ENCODE measurements at regions not wholly inside any gene's neighbourhood (a gene's known extent, or its start where the extent isn't known, plus 50 kb on each side); places are given as distances from the start of the nearest gene placed in this dataset.

- intact Hi-C loops (cut with micrococcal nuclease), result no loop called here
- DNase-seq, result no peak
- Mint-ChIP-seq H3K9me3 (no peaks in the 10 kb centered on the region), H3K27me3 (peaks cover 6% of the 10 kb centered on the region), H3K4me3 (no peak overlapping the region), H3K27ac (no peak overlapping the region), H3K4me1 (no peaks in the 10 kb centered on the region), H3K36me3 (ENCODE audit: low read depth) (no peaks in the 10 kb centered on the region)
Observed at GRCh38 chr17:36743130-36743529, 141.7 kb downstream of the MRM1 start.

- Mint-ChIP-seq H3K9me3 (no peaks in the 10 kb centered on the region), H3K27me3 (peaks cover 6% of the 10 kb centered on the region), H3K4me1 (no peaks in the 10 kb centered on the region), H3K36me3 (ENCODE audit: low read depth) (no peaks in the 10 kb centered on the region), H3K27ac (no peak overlapping the region), H3K4me3 (no peak overlapping the region)
- intact Hi-C loops (cut with micrococcal nuclease), result no loop called here
- DNase-seq, result no peak
Observed at GRCh38 chr17:36746381-36747053, 145.1 kb downstream of the MRM1 start.

- H3K9me3 Mint-ChIP-seq, result no peaks in the 10 kb centered on the region
- H3K27me3 Mint-ChIP-seq, result peaks cover 6% of the 10 kb centered on the region
- intact Hi-C loops (cut with micrococcal nuclease), result no loop called here
- no peak overlapping the region for H3K4me3 Mint-ChIP-seq
- no peak overlapping the region for H3K27ac Mint-ChIP-seq
- no peaks in the 10 kb centered on the region for H3K4me1 Mint-ChIP-seq
- H3K36me3 Mint-ChIP-seq (ENCODE audit: low read depth), result no peaks in the 10 kb centered on the region
- no peak for DNase-seq
Observed at GRCh38 chr17:36747861-36748260, 146.5 kb downstream of the MRM1 start.

GRCh38 chr17:36748272-36748671 lies 146.9 kb downstream of the MRM1 start:
- no peak overlapping the region for H3K27ac Mint-ChIP-seq
- H3K36me3 Mint-ChIP-seq (ENCODE audit: low read depth), result no peaks in the 10 kb centered on the region

DNA sequence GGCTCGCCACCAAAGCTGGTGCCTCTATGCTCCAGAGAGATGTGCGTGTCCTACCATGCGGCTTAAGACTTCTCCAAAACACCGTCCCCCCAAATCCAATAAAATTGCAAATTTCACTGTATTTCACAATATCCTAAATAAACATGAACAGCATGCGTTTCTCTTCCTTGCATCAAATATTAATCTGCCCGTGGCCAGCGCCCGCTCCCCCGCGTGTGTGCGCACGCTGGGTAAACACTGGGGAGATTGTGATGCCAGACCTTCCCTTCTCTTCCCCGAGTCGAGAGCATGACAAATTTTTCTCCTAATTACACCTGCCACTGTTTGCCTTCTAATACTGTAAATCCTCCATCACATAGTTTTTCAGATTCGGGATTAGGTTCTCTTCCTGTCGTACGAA lies 148.1 kb downstream of the MRM1 start:
- Mint-ChIP-seq H3K9me3 (no peaks in the 10 kb centered on the region), H3K4me3 (no peak overlapping the region)

More at GRCh38 chr17:36748272-36748671, 146.9 kb downstream of the MRM1 start:
- Mint-ChIP-seq H3K4me1 (no peaks in the 10 kb centered on the region), H3K4me3 (no peak overlapping the region), H3K9me3 (no peaks in the 10 kb centered on the region), H3K27me3 (peaks cover 6% of the 10 kb centered on the region)
- no peak for DNase-seq
- intact Hi-C loops (cut with micrococcal nuclease), result no loop called here

GRCh38 chr17:36750316-36750885 lies 149.0 kb downstream of the MRM1 start:
- intact Hi-C loops (cut with micrococcal nuclease), result no loop called here
- Mint-ChIP-seq H3K27me3 (peaks cover 7% of the 10 kb centered on the region), H3K36me3 (ENCODE audit: low read depth) (no peaks in the 10 kb centered on the region), H3K27ac (no peak overlapping the region), H3K4me1 (no peaks in the 10 kb centered on the region), H3K4me3 (no peak overlapping the region), H3K9me3 (no peaks in the 10 kb centered on the region)
- DNase-seq, result no peak

More for the DNA sequence above, 148.1 kb downstream of the MRM1 start:
- H3K4me1 Mint-ChIP-seq, result no peaks in the 10 kb centered on the region
- DNase-seq, result no peak
- H3K27ac Mint-ChIP-seq, result no peak overlapping the region
- peaks cover 7% of the 10 kb centered on the region for H3K27me3 Mint-ChIP-seq
- intact Hi-C loops (cut with micrococcal nuclease), result no loop called here
- no peaks in the 10 kb centered on the region for H3K36me3 Mint-ChIP-seq (ENCODE audit: low read depth)

GRCh38 chr17:36752096-36752888 lies 150.9 kb downstream of the MRM1 start:
- Mint-ChIP-seq H3K27ac (no peak overlapping the region), H3K4me3 (no peak overlapping the region), H3K4me1 (no peaks in the 10 kb centered on the region), H3K9me3 (no peaks in the 10 kb centered on the region), H3K36me3 (ENCODE audit: low read depth) (no peaks in the 10 kb centered on the region), H3K27me3 (peaks cover 7% of the 10 kb centered on the region)
- no peak for DNase-seq
- intact Hi-C loops (cut with micrococcal nuclease), result no loop called here

DNA sequence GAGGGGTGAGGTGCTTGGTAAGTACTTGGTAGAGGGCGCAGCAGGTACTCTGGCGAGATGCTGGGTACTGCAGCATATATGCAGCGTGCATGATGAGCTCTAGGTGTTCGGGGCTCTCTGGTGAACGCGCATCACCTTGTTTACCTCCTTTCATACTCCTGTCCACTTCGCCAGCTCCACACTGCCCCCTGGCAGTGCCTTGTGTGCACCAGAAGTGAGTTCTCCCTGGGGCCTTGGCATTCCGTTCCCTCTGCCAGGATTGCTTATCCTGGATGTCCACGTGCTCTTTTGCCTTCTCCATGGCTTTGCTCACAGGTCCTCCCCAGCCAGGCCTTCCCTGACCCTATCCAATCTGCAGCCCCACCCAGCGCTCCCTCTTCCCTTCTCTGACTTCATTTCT lies 154.2 kb downstream of the MRM1 start:
- Mint-ChIP-seq H3K36me3 (ENCODE audit: low read depth) (no peaks in the 10 kb centered on the region), H3K4me1 (no peaks in the 10 kb centered on the region), H3K9me3 (no peaks in the 10 kb centered on the region), H3K27ac (no peak overlapping the region), H3K4me3 (no peak overlapping the region), H3K27me3 (peaks cover 5% of the 10 kb centered on the region)
- peak; percentile 83 for DNase-seq
- intact Hi-C loops (cut with micrococcal nuclease), result loop anchor here (1.0 kb wide), 2 partner anchors 49 to 126 kb away; no protein-coding TSS in a partner anchor

DNA sequence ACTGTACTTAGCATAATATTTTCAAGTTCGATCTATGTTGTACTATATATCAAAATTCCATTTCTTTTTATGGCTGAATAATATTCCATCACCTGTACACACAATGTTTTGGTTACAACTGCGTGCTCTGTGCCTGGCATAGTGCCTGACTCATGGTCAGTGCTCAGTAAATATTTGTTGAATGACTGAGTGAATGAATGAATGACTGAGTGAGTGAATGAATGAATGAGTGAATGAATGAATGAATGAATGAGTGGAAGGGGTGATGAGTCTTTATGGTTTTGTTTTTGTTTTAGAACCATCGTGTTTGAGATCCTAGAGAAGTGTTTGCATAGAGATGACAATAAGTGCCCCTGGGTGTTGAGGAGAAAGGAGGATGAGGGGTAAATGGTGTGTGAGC lies 155.3 kb downstream of the MRM1 start:
- H3K9me3 Mint-ChIP-seq, result peaks cover 5% of the 10 kb centered on the region
- no peak overlapping the region for H3K27ac Mint-ChIP-seq
- peaks cover 4% of the 10 kb centered on the region for H3K27me3 Mint-ChIP-seq
- no peak for DNase-seq
- H3K4me1 Mint-ChIP-seq, result no peaks in the 10 kb centered on the region
- intact Hi-C loops (cut with micrococcal nuclease), result no loop called here
- no peak overlapping the region for H3K4me3 Mint-ChIP-seq
- H3K36me3 Mint-ChIP-seq (ENCODE audit: low read depth), result no peaks in the 10 kb centered on the region

- H3K9me3 Mint-ChIP-seq, result peaks cover 5% of the 10 kb centered on the region
- H3K4me3 Mint-ChIP-seq, result no peak overlapping the region
- H3K4me1 Mint-ChIP-seq, result peaks cover 14% of the 10 kb centered on the region
- intact Hi-C loops (cut with micrococcal nuclease), result no loop called here
- H3K27me3 Mint-ChIP-seq, result no peaks in the 10 kb centered on the region
- H3K27ac Mint-ChIP-seq, result no peak overlapping the region
- no peak for DNase-seq
- no peaks in the 10 kb centered on the region for H3K36me3 Mint-ChIP-seq (ENCODE audit: low read depth)
Observed at GRCh38 chr17:36760425-36760824, 159.0 kb downstream of the MRM1 start.

- Mint-ChIP-seq H3K4me1 (peaks cover 14% of the 10 kb centered on the region), H3K27ac (no peak overlapping the region), H3K4me3 (no peak overlapping the region), H3K36me3 (ENCODE audit: low read depth) (no peaks in the 10 kb centered on the region), H3K27me3 (no peaks in the 10 kb centered on the region), H3K9me3 (peaks cover 5% of the 10 kb centered on the region)
- DNase-seq, result no peak
- intact Hi-C loops (cut with micrococcal nuclease), result no loop called here
Observed at GRCh38 chr17:36761203-36761950, 160.0 kb downstream of the MRM1 start.

DNA sequence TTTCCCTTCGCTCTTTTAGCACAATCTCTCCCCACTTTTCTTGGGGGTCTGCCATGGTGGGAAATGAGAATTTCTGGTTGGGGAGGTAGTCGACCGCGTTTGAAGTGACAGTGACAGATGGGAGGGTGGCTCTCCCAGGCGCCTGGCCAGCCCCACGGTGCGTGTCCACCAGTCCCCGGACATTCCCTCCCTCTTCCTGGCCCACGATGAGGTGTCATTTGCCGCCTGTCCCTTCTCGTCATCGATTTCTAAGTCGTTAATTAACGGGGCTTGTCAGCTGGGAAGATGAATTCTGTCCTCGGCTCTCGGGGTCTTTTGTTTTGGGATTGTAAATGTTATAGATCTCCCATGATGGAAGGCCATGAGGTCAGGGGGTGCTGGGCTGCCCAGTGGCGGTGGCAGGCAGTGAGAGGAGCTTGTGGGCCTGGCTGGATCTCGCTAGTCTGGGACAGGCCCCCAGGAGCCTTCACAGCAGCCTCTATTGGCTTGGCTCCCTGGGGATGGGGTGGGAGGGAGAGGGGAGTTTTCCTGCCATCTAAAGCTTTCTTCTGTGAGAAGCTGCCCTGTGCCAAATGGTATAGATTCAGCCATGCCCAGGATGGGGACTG lies 164.2 kb downstream of the MRM1 start:
- H3K4me1 Mint-ChIP-seq, result peaks cover 14% of the 10 kb centered on the region
- H3K27me3 Mint-ChIP-seq, result no peaks in the 10 kb centered on the region
- intact Hi-C loops (cut with micrococcal nuclease), result no loop called here
- no peak for DNase-seq
- H3K4me3 Mint-ChIP-seq, result no peak overlapping the region
- H3K36me3 Mint-ChIP-seq (ENCODE audit: low read depth), result no peaks in the 10 kb centered on the region
- peaks cover 5% of the 10 kb centered on the region for H3K9me3 Mint-ChIP-seq
- H3K27ac Mint-ChIP-seq, result no peak overlapping the region

- no peak overlapping the region for H3K27ac Mint-ChIP-seq
- peaks cover 3% of the 10 kb centered on the region for H3K4me1 Mint-ChIP-seq
- intact Hi-C loops (cut with micrococcal nuclease), result no loop called here
- H3K4me3 Mint-ChIP-seq, result no peak overlapping the region
- H3K9me3 Mint-ChIP-seq, result no peaks in the 10 kb centered on the region
- peaks cover 21% of the 10 kb centered on the region for H3K27me3 Mint-ChIP-seq
- no peaks in the 10 kb centered on the region for H3K36me3 Mint-ChIP-seq (ENCODE audit: low read depth)
- DNase-seq, result no peak
Observed at GRCh38 chr17:36768394-36768793, 167.0 kb downstream of the MRM1 start.
